A673 (cell line): ENCODE measurements at regions not wholly inside any gene's neighbourhood (a gene's known extent, or its start where the extent isn't known, plus 50 kb on each side); places are given as distances from the start of the nearest gene placed in this dataset.

Experiments used
- BruUV-seq: library from RNA; stranded (reverse); fragments of 400-500 nt; replicated peaks from 2 replicates; lab custom pipeline; 2021; lab: Mats Ljungman, UMichigan
- CTCF ChIA-PET: fragments of 300-600 bp; sonication (Branson Sonifier 250); formaldehyde crosslinking; loops from one replicate; lab custom pipeline; 2022; ENCODE audit warnings: antibody characterized with exemption; lab: Charles Lee
- POLR2A ChIA-PET: fragments of 300-600 bp; sonication (Branson Sonifier 250); formaldehyde crosslinking; loops from one replicate; lab custom pipeline; 2022; ENCODE audit warnings: antibody characterized with exemption; ENCODE audit not compliant: low non-redundant PET; lab: Charles Lee
- DNase-seq: peaks from one replicate; pipeline ENCODE4 v3.0.0-alpha.2; 2015; ENCODE audit warnings: low spot score
- H3K27ac ChIP-seq: fragments of 200-600 bp; sonication (generic); 2 replicates; pipeline ENCODE4 v1.5.1; 2016; ENCODE audit warnings: mixed run types, low read depth, mild to moderate bottlenecking, mixed read lengths, antibody characterized with exemption, low read length; ENCODE audit not compliant: poor library complexity, severe bottlenecking
- H3K27me3 ChIP-seq: fragments of 200-600 bp; sonication (generic); replicated peaks from 2 replicates; pipeline ENCODE4 v1.6.1; 2017; ENCODE audit warnings: mixed run types, low read depth, mild to moderate bottlenecking, mixed read lengths, antibody characterized with exemption, low read length; ENCODE audit not compliant: insufficient read depth, poor library complexity
- H3K36me3 ChIP-seq: fragments of 200-600 bp; sonication (generic); 2 replicates; pipeline ENCODE4 v1.6.1; 2016; ENCODE audit warnings: mixed run types, mild to moderate bottlenecking, mixed read lengths, antibody characterized with exemption, low read length; ENCODE audit not compliant: insufficient read depth, poor library complexity, severe bottlenecking
- H3K4me1 ChIP-seq: fragments of 200-600 bp; sonication (generic); 2 replicates; pipeline ENCODE4 v1.6.1; 2017; ENCODE audit warnings: mixed run types, mild to moderate bottlenecking, mixed read lengths, antibody characterized with exemption, low read length; ENCODE audit not compliant: insufficient read depth, poor library complexity, severe bottlenecking
- H3K4me3 ChIP-seq: fragments of 200-600 bp; sonication (generic); 2 replicates; pipeline ENCODE4 v1.5.1; 2016; ENCODE audit warnings: low read depth, mixed run types, mild to moderate bottlenecking, mixed read lengths, low read length; ENCODE audit not compliant: poor library complexity, severe bottlenecking
- H3K9me3 ChIP-seq: fragments of 200-600 bp; sonication (generic); 2 replicates; pipeline ENCODE4 v1.6.1; 2016; ENCODE audit warnings: mixed run types, low read depth, mild to moderate bottlenecking, mixed read lengths, antibody characterized with exemption, low read length; ENCODE audit not compliant: poor library complexity, severe bottlenecking
- EZH2 ChIP-seq: fragments of 200-600 bp; sonication (generic); IDR thresholded peaks from 2 replicates; pipeline ENCODE4 v1.6.1; 2017; ENCODE audit warnings: borderline replicate concordance, low read depth, mild to moderate bottlenecking, mixed read lengths, antibody characterized with exemption, low read length; ENCODE audit not compliant: poor library complexity, severe bottlenecking
- intact Hi-C: fragments of 100-400 bp; cut with micrococcal nuclease; formaldehyde crosslinking; loops from one replicate; pipeline ENCODE4 v1.10.0; 2022; ENCODE audit not compliant: unreplicated experiment
- TF ChIP-seq, protein P1 (sequence below): fragments of 300-800, 200-600 bp; sonication (generic); conservative IDR thresholded peaks from 2 replicates; pipeline ENCODE4 v1.5.1; 2017; ENCODE audit warnings: low read depth, mild to moderate bottlenecking, antibody characterized with exemption, low read length, moderate library complexity, mixed read lengths

DNA sequence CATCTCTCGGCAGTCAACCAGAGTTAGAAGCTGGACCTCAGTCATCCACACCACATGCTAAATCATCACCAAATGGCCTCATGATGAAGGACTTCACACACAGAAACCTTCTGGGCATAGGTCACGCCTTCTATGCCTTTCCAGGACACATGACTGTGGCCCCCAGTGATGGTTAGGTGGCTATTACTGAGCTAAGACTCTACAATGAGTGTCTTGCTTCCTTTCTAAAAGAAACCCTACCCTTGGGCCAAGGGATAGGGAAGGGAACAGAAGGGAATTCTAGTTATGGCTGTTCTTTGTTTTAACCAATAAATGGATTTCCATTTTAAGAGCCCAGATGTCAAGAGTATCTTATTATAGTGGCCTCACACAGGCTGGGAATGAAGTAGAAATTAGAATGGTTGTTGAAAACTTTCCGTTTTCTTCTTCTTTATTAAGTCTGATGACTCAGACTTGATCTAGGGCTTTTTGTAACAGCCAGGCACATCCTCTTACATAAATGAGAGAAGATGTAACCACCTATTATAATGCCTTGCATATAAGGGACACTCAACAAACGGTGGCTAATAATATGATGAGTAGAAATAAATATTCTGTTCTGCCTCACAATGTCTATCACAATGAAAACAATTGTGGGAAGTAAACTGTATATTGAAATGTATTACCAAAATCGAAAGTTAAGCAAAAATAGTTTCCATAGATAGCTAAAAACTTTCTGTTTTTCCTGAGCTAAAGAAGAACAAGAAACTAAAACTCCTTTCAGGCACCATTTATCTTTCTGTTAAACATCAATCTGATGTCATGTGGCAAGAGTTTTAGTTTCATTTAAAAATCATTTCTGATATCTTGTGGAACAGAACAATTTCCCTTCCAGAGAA lies 62.5 kb upstream of the TOMM7 start:
- no peak overlapping the region for H3K4me3 ChIP-seq
- no peak for TF ChIP-seq EZH2
- TF ChIP-seq, protein P1, sequence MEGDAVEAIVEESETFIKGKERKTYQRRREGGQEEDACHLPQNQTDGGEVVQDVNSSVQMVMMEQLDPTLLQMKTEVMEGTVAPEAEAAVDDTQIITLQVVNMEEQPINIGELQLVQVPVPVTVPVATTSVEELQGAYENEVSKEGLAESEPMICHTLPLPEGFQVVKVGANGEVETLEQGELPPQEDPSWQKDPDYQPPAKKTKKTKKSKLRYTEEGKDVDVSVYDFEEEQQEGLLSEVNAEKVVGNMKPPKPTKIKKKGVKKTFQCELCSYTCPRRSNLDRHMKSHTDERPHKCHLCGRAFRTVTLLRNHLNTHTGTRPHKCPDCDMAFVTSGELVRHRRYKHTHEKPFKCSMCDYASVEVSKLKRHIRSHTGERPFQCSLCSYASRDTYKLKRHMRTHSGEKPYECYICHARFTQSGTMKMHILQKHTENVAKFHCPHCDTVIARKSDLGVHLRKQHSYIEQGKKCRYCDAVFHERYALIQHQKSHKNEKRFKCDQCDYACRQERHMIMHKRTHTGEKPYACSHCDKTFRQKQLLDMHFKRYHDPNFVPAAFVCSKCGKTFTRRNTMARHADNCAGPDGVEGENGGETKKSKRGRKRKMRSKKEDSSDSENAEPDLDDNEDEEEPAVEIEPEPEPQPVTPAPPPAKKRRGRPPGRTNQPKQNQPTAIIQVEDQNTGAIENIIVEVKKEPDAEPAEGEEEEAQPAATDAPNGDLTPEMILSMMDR: no peak
- H3K9me3 ChIP-seq: no peaks in the 10 kb centered on the region
- H3K4me1 ChIP-seq: peaks cover 12% of the 10 kb centered on the region
- H3K27ac ChIP-seq: no peak overlapping the region
- no peaks in the 10 kb centered on the region for H3K27me3 ChIP-seq
- BruUV-seq: no TSS peak
- H3K36me3 ChIP-seq: no peaks in the 10 kb centered on the region
- POLR2A ChIA-PET: no interaction called here
- DNase-seq: no peak
- CTCF ChIA-PET: interaction anchor here (0.6 kb wide), 1 partner anchor 83 kb away, joined by 3 read pairs; no protein-coding TSS in a partner anchor
- intact Hi-C loops: loop anchor here (10.0 kb wide), 1 partner anchor 170 kb away; no protein-coding TSS in a partner anchor

- no peaks in the 10 kb centered on the region for H3K9me3 ChIP-seq
- peaks cover 12% of the 10 kb centered on the region for H3K4me1 ChIP-seq
- intact Hi-C loops: loop anchor here (10.0 kb wide), 1 partner anchor 173 kb away; no protein-coding TSS in a partner anchor
- no peak overlapping the region for H3K27ac ChIP-seq
- CTCF ChIA-PET: no interaction called here
- no peak for TF ChIP-seq EZH2
- TF ChIP-seq, protein P1: no peak
- H3K4me3 ChIP-seq: no peak overlapping the region
- H3K36me3 ChIP-seq: no peaks in the 10 kb centered on the region
- no peaks in the 10 kb centered on the region for H3K27me3 ChIP-seq
- BruUV-seq: no TSS peak
- no peak for DNase-seq
- POLR2A ChIA-PET: no interaction called here
These were observed 59.5 kb upstream of the TOMM7 start for GRCh38 chr7:22882106-22882505.

- Histone ChIP-seq H3K4me3 (no peak overlapping the region), H3K4me1 (no peaks in the 10 kb centered on the region), H3K36me3 (no peaks in the 10 kb centered on the region), H3K27ac (no peak overlapping the region), H3K27me3 (no peaks in the 10 kb centered on the region), H3K9me3 (no peaks in the 10 kb centered on the region)
- no peak for TF ChIP-seq EZH2
- TF ChIP-seq, protein P1: no peak
- BruUV-seq: no TSS peak
- intact Hi-C loops: loop anchor here (10.0 kb wide), 1 partner anchor 175 kb away; no protein-coding TSS in a partner anchor
- CTCF ChIA-PET: no interaction called here
- no peak for DNase-seq
- POLR2A ChIA-PET: no interaction called here
These were observed 57.2 kb upstream of the TOMM7 start for GRCh38 chr7:22879709-22880306.
